NB4 (cell line): ENCODE measurements at regions not wholly inside any gene's neighbourhood (a gene's known extent, or its start where the extent isn't known, plus 50 kb on each side); places are given as distances from the start of the nearest gene placed in this dataset.

Experiments used
- MYC ChIP-seq: IDR thresholded peaks from 2 replicates; pipeline ENCODE4 v1.6.1; 2011; ENCODE audit warnings: low read depth, low read length
- TF ChIP-seq, protein P1 (sequence below): IDR thresholded peaks from one replicate; pipeline ENCODE4 v1.5.1; 2012; ENCODE audit warnings: low read depth, low read length

DNA sequence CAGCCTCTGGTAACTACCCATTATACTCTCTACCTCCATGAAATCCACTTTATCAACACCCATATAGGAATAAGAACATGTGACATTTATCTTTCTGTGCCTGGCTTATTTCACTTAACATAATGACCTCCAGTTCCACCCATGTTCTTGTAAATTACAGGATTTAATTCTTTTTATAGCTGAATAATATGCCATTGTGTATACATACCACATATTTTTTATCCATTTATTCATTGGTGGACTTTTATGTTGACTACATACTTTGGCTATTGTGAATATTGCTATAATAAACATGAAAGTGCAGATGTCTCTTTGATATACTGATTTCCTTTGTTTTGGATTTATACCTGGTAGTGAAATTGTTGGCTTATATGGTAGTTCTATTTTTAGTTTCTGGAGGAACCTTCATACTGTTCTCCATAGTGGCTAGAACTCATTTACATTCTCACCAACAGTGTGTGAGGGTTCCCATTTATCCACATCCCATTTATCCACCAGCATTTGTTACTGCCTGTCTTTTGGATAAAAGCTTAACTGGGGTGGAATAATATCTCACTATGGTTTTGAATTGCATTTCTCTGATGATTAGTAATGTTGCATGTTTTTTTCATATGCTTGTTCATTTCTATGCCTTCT is 473.4 kb downstream of the TBL1XR1 start:
- no peak for TF ChIP-seq MYC
- TF ChIP-seq, protein P1, sequence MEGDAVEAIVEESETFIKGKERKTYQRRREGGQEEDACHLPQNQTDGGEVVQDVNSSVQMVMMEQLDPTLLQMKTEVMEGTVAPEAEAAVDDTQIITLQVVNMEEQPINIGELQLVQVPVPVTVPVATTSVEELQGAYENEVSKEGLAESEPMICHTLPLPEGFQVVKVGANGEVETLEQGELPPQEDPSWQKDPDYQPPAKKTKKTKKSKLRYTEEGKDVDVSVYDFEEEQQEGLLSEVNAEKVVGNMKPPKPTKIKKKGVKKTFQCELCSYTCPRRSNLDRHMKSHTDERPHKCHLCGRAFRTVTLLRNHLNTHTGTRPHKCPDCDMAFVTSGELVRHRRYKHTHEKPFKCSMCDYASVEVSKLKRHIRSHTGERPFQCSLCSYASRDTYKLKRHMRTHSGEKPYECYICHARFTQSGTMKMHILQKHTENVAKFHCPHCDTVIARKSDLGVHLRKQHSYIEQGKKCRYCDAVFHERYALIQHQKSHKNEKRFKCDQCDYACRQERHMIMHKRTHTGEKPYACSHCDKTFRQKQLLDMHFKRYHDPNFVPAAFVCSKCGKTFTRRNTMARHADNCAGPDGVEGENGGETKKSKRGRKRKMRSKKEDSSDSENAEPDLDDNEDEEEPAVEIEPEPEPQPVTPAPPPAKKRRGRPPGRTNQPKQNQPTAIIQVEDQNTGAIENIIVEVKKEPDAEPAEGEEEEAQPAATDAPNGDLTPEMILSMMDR, result no peak
